Stimulated activated CD4-positive, alpha-beta T cell treated with anti-CD3 and anti-CD28 coated beads, Interleukin-2, amount 100 ng/mL, for 24 hours (primary cell): ENCODE measurements at regions not wholly inside any gene's neighbourhood (a gene's known extent, or its start where the extent isn't known, plus 50 kb on each side); places are given as distances from the start of the nearest gene placed in this dataset.
"Not testable (repeated sequence)": the region's sequence is repeated elsewhere in the genome, so short reads cannot be mapped to it uniquely, and the experiment has no call there.

Source experiments
- DNase-seq, 2 donors: peaks; one replicate each; pipeline ENCODE4 v3.0.0-alpha.2; 2020

- DNase-seq, result no peak
These were observed 307.2 kb downstream of the HIVEP2 start for GRCh38 chr6:142637624-142638351.

- DNase-seq, result no peak
These were observed 302.3 kb downstream of the HIVEP2 start for GRCh38 chr6:142642651-142643050.

- DNase-seq, result no peak
These were observed 300.1 kb downstream of the HIVEP2 start for GRCh38 chr6:142644866-142645265.

- DNase-seq, result no peak
These were observed 299.3 kb downstream of the HIVEP2 start for GRCh38 chr6:142645663-142646062.

GRCh38 chr6:142647449-142648035 is 297.4 kb downstream of the HIVEP2 start:
- DNase-seq, result no peak

GRCh38 chr6:142648036-142648451 is 296.9 kb downstream of the HIVEP2 start:
- no peak for DNase-seq

GRCh38 chr6:142648526-142648925 is 296.4 kb downstream of the HIVEP2 start:
- no peak for DNase-seq

GRCh38 chr6:142649438-142650234 is 295.3 kb downstream of the HIVEP2 start:
- DNase-seq, result not testable (repeated sequence)

GRCh38 chr6:142651384-142651783 is 293.6 kb downstream of the HIVEP2 start:
- DNase-seq, result no peak

- DNase-seq, result no peak
These were observed 291.1 kb downstream of the HIVEP2 start for GRCh38 chr6:142653710-142654420.

GRCh38 chr6:142659661-142660060 is 285.3 kb downstream of the HIVEP2 start:
- no peak for DNase-seq

- DNase-seq, result no peak
These were observed 279.6 kb downstream of the HIVEP2 start for GRCh38 chr6:142665393-142665792.

GRCh38 chr6:142666599-142667185 is 278.3 kb downstream of the HIVEP2 start:
- DNase-seq, result no peak

- no peak for DNase-seq
These were observed 275.3 kb downstream of the HIVEP2 start for GRCh38 chr6:142669471-142670351.

GRCh38 chr6:142671791-142672190 is 273.2 kb downstream of the HIVEP2 start:
- DNase-seq, result no peak

- no peak for DNase-seq
These were observed 269.5 kb downstream of the HIVEP2 start for GRCh38 chr6:142675517-142675916.

- DNase-seq, result no peak
These were observed 268.9 kb downstream of the HIVEP2 start for GRCh38 chr6:142676027-142676443.

- no peak for DNase-seq
These were observed 268.3 kb downstream of the HIVEP2 start for GRCh38 chr6:142676647-142677192.

- DNase-seq, result peak in 1 of 2 donors; percentile 40
These were observed 264.9 kb downstream of the HIVEP2 start for GRCh38 chr6:142679907-142680700.

GRCh38 chr6:142681099-142681498 is 263.9 kb downstream of the HIVEP2 start:
- no peak for DNase-seq
